Mesothelial cell of epicardium (in vitro differentiated cells): ENCODE measurements at regions not wholly inside any gene's neighbourhood (a gene's known extent, or its start where the extent isn't known, plus 50 kb on each side); places are given as distances from the start of the nearest gene placed in this dataset.

Experiments used
- DNase-seq, 2 experiments: peaks; one replicate each; pipeline ENCODE4 v3.0.0; 2021; ENCODE audit warnings: low spot score in 2 of 2; ENCODE audit not compliant: unreplicated experiment in 2 of 2
- H3K27ac Mint-ChIP-seq: 2 replicates; pipeline ENCODE4 v1.8.0; 2021; ENCODE audit warnings: mixed read lengths
- H3K27me3 Mint-ChIP-seq: 2 replicates; pipeline ENCODE4 v1.8.0; 2021; ENCODE audit warnings: low read depth, mixed read lengths
- H3K36me3 Mint-ChIP-seq: 2 replicates; pipeline ENCODE4 v1.8.0; 2021; ENCODE audit warnings: mixed read lengths
- H3K4me1 Mint-ChIP-seq: 2 replicates; pipeline ENCODE4 v1.8.0; 2021; ENCODE audit warnings: mixed read lengths
- H3K4me3 Mint-ChIP-seq: 2 replicates; pipeline ENCODE4 v1.8.0; 2021; ENCODE audit warnings: mild to moderate bottlenecking, moderate library complexity, mixed read lengths
- H3K9me3 Mint-ChIP-seq: 2 replicates; pipeline ENCODE4 v1.8.0; 2021; ENCODE audit warnings: mixed read lengths
- TF ChIP-seq, protein P1 (sequence below): fragments of 200-600 bp; sonication (generic); IDR thresholded peaks from one replicate; pipeline ENCODE4 v1.5.0; 2021; ENCODE audit warnings: antibody characterized with exemption; ENCODE audit not compliant: unreplicated experiment

DNA sequence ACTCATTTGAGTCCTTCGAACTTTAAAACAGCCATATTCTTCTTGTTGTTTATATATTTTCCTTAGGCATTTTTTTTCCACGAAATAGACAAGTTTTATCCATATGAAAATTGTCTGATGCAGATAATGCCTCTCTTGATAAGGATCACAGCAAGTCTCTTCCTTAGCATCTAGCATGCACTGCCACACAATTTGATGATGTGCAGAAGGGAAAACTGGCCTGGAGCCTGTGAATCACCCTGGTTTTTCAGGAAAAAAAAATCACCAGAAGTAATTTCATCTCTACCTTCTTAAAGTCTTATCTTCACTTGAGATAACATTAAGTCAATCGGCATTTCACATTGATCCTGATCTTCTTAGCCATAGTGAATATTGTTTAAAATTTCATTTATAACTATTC lies 199.8 kb downstream of the TENT5A start:
- TF ChIP-seq, protein P1, sequence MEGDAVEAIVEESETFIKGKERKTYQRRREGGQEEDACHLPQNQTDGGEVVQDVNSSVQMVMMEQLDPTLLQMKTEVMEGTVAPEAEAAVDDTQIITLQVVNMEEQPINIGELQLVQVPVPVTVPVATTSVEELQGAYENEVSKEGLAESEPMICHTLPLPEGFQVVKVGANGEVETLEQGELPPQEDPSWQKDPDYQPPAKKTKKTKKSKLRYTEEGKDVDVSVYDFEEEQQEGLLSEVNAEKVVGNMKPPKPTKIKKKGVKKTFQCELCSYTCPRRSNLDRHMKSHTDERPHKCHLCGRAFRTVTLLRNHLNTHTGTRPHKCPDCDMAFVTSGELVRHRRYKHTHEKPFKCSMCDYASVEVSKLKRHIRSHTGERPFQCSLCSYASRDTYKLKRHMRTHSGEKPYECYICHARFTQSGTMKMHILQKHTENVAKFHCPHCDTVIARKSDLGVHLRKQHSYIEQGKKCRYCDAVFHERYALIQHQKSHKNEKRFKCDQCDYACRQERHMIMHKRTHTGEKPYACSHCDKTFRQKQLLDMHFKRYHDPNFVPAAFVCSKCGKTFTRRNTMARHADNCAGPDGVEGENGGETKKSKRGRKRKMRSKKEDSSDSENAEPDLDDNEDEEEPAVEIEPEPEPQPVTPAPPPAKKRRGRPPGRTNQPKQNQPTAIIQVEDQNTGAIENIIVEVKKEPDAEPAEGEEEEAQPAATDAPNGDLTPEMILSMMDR = no peak
- peaks cover 20% of the 10 kb centered on the region for H3K9me3 Mint-ChIP-seq
- H3K36me3 Mint-ChIP-seq = peaks cover 2% of the 10 kb centered on the region
- no peak overlapping the region for H3K27ac Mint-ChIP-seq
- no peak for DNase-seq
- H3K27me3 Mint-ChIP-seq = no peaks in the 10 kb centered on the region
- no peak overlapping the region for H3K4me3 Mint-ChIP-seq
- peaks cover 9% of the 10 kb centered on the region for H3K4me1 Mint-ChIP-seq

DNA sequence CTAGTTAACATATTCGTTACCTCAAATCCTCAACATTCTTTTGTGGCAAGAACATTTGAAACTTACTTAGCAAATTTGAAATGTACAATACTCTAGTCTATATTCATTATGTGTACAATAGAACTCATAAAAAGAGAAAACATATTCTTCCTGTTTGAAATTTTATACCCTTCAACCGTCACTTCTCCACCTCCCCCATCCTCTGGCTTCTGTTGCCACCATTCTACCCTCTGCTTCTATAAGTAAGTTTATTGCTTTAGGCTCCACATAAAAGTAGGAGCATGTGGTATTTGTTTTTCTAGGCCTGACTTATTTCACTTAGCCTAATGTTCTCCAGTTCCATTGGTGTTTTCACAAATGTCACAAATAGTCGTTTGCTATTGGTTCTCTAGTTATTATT lies 205.3 kb downstream of the TENT5A start:
- Mint-ChIP-seq H3K36me3 (peaks cover 2% of the 10 kb centered on the region), H3K27ac (no peak overlapping the region), H3K27me3 (no peaks in the 10 kb centered on the region), H3K9me3 (peaks cover 30% of the 10 kb centered on the region), H3K4me3 (no peak overlapping the region), H3K4me1 (peaks cover 5% of the 10 kb centered on the region)
- no peak for DNase-seq
- TF ChIP-seq, protein P1 = no peak

DNA sequence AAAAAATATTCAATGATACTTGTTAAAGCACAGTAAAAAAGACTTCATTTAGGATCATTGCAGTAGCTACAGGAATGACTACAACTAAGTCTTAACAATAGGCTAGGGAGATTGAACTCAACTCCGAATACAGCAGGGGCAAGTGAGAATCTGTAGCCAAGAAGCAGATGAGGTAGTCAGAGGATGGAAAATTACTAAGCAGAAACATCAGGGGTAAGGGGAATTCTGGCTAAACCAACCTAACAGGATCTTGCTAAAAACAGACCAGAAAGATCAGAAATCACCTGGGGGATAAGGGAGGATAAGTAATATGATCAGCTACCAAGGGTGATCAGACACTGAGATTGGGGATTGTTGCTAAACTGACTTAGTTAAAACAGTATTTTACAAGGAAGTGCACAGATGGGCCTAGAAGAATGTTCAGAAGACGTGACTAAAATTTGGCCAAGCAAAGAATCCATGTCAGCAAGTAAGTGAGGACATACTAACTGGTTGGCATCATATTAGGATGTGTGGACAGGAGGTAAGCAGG lies 217.5 kb downstream of the TENT5A start:
- Mint-ChIP-seq H3K4me1 (peaks cover 5% of the 10 kb centered on the region), H3K9me3 (no peaks in the 10 kb centered on the region), H3K36me3 (no peaks in the 10 kb centered on the region), H3K27me3 (no peaks in the 10 kb centered on the region), H3K27ac (no peak overlapping the region), H3K4me3 (no peak overlapping the region)
- no peak for DNase-seq
- TF ChIP-seq, protein P1 = no peak

DNA sequence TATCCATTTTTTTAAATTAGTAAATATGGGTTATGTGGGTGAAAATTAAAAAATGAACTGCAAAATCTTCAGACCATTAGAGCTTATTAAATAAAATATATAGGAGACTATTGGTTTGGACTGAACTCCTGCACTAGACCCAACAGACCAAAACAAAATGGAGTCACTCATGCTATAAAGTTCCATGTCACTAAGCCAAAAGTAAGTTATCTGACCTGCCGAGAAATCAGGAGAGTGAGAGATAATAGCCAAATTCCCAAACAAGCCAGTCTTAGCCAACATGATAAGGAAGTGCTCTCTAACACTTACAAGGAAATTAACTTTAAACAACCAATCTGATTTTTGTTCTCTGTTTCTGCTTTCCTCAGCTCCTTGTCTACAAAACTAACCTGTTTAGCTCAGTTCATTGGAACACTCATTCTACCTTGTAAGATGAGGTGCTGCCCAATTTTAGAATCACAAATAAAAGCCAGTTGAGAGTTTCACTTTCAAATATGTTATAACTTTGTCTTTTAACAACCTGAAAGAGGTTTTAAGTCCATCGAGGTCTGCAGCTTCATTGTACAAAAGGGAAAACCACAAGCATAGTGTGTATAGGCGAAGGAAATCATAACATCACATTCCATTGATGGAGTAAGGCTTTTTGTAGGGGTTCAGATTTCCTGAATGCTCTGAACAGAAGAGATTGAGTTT lies 220.5 kb downstream of the TENT5A start:
- H3K27me3 Mint-ChIP-seq = no peaks in the 10 kb centered on the region
- H3K4me3 Mint-ChIP-seq = no peak overlapping the region
- TF ChIP-seq, protein P1 = no peak
- peaks cover 5% of the 10 kb centered on the region for H3K4me1 Mint-ChIP-seq
- H3K36me3 Mint-ChIP-seq = no peaks in the 10 kb centered on the region
- H3K9me3 Mint-ChIP-seq = no peaks in the 10 kb centered on the region
- DNase-seq = no peak
- H3K27ac Mint-ChIP-seq = no peak overlapping the region

DNA sequence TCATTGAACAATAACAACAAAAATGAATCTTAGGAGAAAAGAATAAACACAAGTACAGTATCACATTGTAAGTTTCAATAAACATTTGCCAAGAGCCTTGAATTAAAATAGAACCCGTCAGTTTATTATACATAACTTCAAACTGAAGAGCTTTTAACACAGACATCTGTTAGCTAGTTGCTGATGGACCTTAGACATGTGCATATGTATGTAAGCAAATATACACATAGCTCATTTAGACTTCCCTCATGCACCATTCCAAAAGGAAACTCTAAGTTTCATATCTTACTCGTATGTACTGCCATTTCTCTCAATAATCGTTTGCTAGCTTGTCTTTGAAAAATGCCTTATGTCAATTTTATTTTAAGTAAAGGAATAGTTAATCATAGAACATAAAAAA lies 235.0 kb downstream of the TENT5A start:
- H3K27me3 Mint-ChIP-seq = no peaks in the 10 kb centered on the region
- no peak for DNase-seq
- no peaks in the 10 kb centered on the region for H3K4me1 Mint-ChIP-seq
- H3K27ac Mint-ChIP-seq = no peak overlapping the region
- no peaks in the 10 kb centered on the region for H3K9me3 Mint-ChIP-seq
- TF ChIP-seq, protein P1 = no peak
- H3K36me3 Mint-ChIP-seq = no peaks in the 10 kb centered on the region
- H3K4me3 Mint-ChIP-seq = no peak overlapping the region
